HCT116 (cell line): ENCODE measurements at regions not wholly inside any gene's neighbourhood (a gene's known extent, or its start where the extent isn't known, plus 50 kb on each side); places are given as distances from the start of the nearest gene placed in this dataset.

Source experiments
- ATAC-seq: fragments of 200-7000 bp; cut with Tn5 transposase; 2 replicates; pipeline ENCODE4 v1.9.1; 2020; ENCODE audit warnings: mild to moderate bottlenecking, moderate library complexity
- BruUV-seq: library from RNA; stranded (reverse); fragments of 400-500 nt; replicated peaks from 2 replicates; lab custom pipeline; 2021; lab: Mats Ljungman, UMichigan
- CTCF ChIA-PET: fragments of 300-600 bp; sonication (Branson Sonifier 250); formaldehyde crosslinking; loops from one replicate; lab custom pipeline; 2021; ENCODE audit warnings: antibody characterized with exemption; lab: Charles Lee
- POLR2A ChIA-PET: fragments of 300-600, 350-600 bp; sonication (Branson Sonifier 250); formaldehyde crosslinking; loops from one replicate; lab custom pipeline; 2021; ENCODE audit warnings: antibody characterized with exemption; lab: Charles Lee
- RAD21 ChIA-PET, 2 experiments: fragments of 300-600 bp; sonication (Branson Sonifier 250); formaldehyde crosslinking; loops; one replicate each; lab custom pipeline; 2023; ENCODE audit warnings: low total read pairs in 2 of 2; ENCODE audit not compliant: uncharacterized antibody in 2 of 2, unreplicated experiment in 2 of 2, low non-redundant PET in 1 of 2; lab: Charles Lee
- DNase-seq: peaks from one replicate; pipeline ENCODE4 v3.0.0-alpha.2; 2010; ENCODE audit warnings: low read depth, low spot score
- H2AFZ ChIP-seq: fragments of 200-600 bp; shearing (Covaris generic), sonication (generic); 2 replicates; pipeline ENCODE4 v1.6.1; 2017; ENCODE audit warnings: low read depth, mixed run types, mixed read lengths, antibody characterized with exemption, low read length; ENCODE audit not compliant: poor library complexity, severe bottlenecking
- H3K27ac ChIP-seq: 2 replicates; pipeline ENCODE4 v1.5.1; 2012; ENCODE audit warnings: low read depth, low read length
- H3K27me3 ChIP-seq: fragments of 200-600 bp; sonication (generic); 2 replicates; pipeline ENCODE4 v1.6.1; 2016; ENCODE audit warnings: mixed run types, low read length, mixed read lengths; ENCODE audit not compliant: insufficient read depth
- H3K36me3 ChIP-seq, 2 experiments: fragments of 200-500 bp in 1 of 2; fragments of 200-600 bp in 1 of 2; sonication (Bioruptor generic) in 1 of 2; sonication (generic) in 1 of 2; 2 replicates each; pipeline versions ENCODE4 v1.5.1 to v1.6.1; 2014 to 2016; ENCODE audit warnings: low read length in 2 of 2, inconsistent platforms in 1 of 2, mixed read lengths in 1 of 2, mixed run types in 1 of 2; ENCODE audit not compliant: insufficient read depth in 2 of 2, control insufficient read depth in 1 of 2
- H3K4me1 ChIP-seq, 2 experiments: fragments of 200-600 bp in 1 of 2; sonication (generic) in 1 of 2; 2 replicates each; pipeline versions ENCODE4 v1.5.1 to v1.6.1; 2012 to 2017; ENCODE audit warnings: low read length in 2 of 2, inconsistent platforms in 1 of 2, mild to moderate bottlenecking in 1 of 2, mixed read lengths in 1 of 2, mixed run types in 1 of 2, moderate library complexity in 1 of 2; ENCODE audit not compliant: insufficient read depth in 2 of 2, control insufficient read depth in 1 of 2
- H3K4me2 ChIP-seq: fragments of 200-600 bp; sonication (generic); 2 replicates; pipeline ENCODE4 v1.6.1; 2017; ENCODE audit warnings: mixed run types, low read length, mixed read lengths
- H3K4me3 ChIP-seq, 2 experiments: fragments of 200-600 bp in 1 of 2; sonication (generic) in 1 of 2; replicated peaks in 1 of 2; 2 replicates each; pipeline ENCODE4 v1.5.1; 2011 to 2016; ENCODE audit warnings: low read length in 2 of 2, control low read depth in 1 of 2, low read depth in 1 of 2, mild to moderate bottlenecking in 1 of 2, mixed read lengths in 1 of 2, mixed run types in 1 of 2
- H3K79me2 ChIP-seq: fragments of 200-600 bp; sonication (generic); 2 replicates; pipeline ENCODE4 v1.6.1; 2017; ENCODE audit warnings: mild to moderate bottlenecking, mixed run types, low read length, moderate library complexity, mixed read lengths; ENCODE audit not compliant: insufficient read depth
- H3K9ac ChIP-seq: fragments of 200-600 bp; sonication (generic); 2 replicates; pipeline ENCODE4 v1.6.1; 2016; ENCODE audit warnings: low read length, mixed read lengths
- H3K9me2 ChIP-seq: fragments of 200-600 bp; sonication (generic), shearing (Covaris generic); 2 replicates; pipeline ENCODE4 v1.6.1; 2017; ENCODE audit warnings: mixed run types, mild to moderate bottlenecking, moderate library complexity; ENCODE audit not compliant: insufficient read depth
- H3K9me3 ChIP-seq, 2 experiments: fragments of 200-500 bp in 1 of 2; fragments of 200-600 bp in 1 of 2; sonication (Bioruptor generic) in 1 of 2; sonication (generic) in 1 of 2; 2 replicates each; pipeline ENCODE4 v1.6.1; 2014 to 2017; ENCODE audit warnings: low read length in 2 of 2, mixed read lengths in 2 of 2, inconsistent platforms in 1 of 2, low read depth in 1 of 2, mild to moderate bottlenecking in 1 of 2, mixed run types in 1 of 2, moderate library complexity in 1 of 2; ENCODE audit not compliant: control insufficient read depth in 1 of 2, insufficient read depth in 1 of 2
- H4K20me1 ChIP-seq: fragments of 200-600 bp; sonication (generic), shearing (Covaris generic); 2 replicates; pipeline ENCODE4 v1.6.1; 2017; ENCODE audit warnings: mixed run types, mild to moderate bottlenecking, moderate library complexity; ENCODE audit not compliant: insufficient read depth
- ATF3 ChIP-seq: IDR thresholded peaks from 2 replicates; pipeline ENCODE4 v1.6.1; 2012
- CEBPB ChIP-seq: IDR thresholded peaks from 2 replicates; pipeline ENCODE4 v1.6.1; 2012; ENCODE audit warnings: low read depth
- CTCF ChIP-seq, 3 experiments: fragments of 200-600 bp in 1 of 3; sonication (generic) in 1 of 3; IDR thresholded peaks in 2 of 3; conservative IDR thresholded peaks in 1 of 3; 2 replicates each; pipeline ENCODE4 v1.5.1; 2012 to 2017; ENCODE audit warnings: low read depth in 2 of 3, low read length in 2 of 3, antibody characterized with exemption in 1 of 3, borderline replicate concordance in 1 of 3, control low read depth in 1 of 3, mild to moderate bottlenecking in 1 of 3, mixed read lengths in 1 of 3, mixed run types in 1 of 3, moderate library complexity in 1 of 3; ENCODE audit not compliant: insufficient read depth in 1 of 3
- EZH2phosphoT487 ChIP-seq: fragments of 200-600 bp; IDR thresholded peaks from 2 replicates; pipeline ENCODE4 v1.6.1; 2018; ENCODE audit warnings: antibody characterized with exemption, borderline replicate concordance
- MAX ChIP-seq: IDR thresholded peaks from 2 replicates; pipeline ENCODE4 v1.6.1; 2012
- RAD21 ChIP-seq: IDR thresholded peaks from 2 replicates; pipeline ENCODE4 v1.6.1; 2012; ENCODE audit warnings: low read depth, mild to moderate bottlenecking
- ZBTB33 ChIP-seq: IDR thresholded peaks from 2 replicates; pipeline ENCODE4 v1.6.1; 2011; ENCODE audit warnings: mild to moderate bottlenecking, low read length, moderate library complexity; ENCODE audit not compliant: insufficient replicate concordance; ENCODE audit errors: extremely low read depth
- ZFX ChIP-seq: fragments of 450-650 bp; IDR thresholded peaks from 2 replicates; pipeline ENCODE4 v1.6.1; 2017
- ZNF274 ChIP-seq: fragments of 200-500 bp; sonication (Bioruptor generic); IDR thresholded peaks from 2 replicates; pipeline ENCODE4 v1.6.1; 2014; ENCODE audit warnings: mild to moderate bottlenecking, low read depth, low read length, inconsistent platforms
- intact Hi-C: fragments of 100-400 bp; cut with micrococcal nuclease; formaldehyde crosslinking; loops from 2 replicates; pipeline ENCODE4 v1.10.0; 2022

GRCh38 chr4:116811730-116812129, 273.6 kb downstream of the TRAM1L1 start:
- Histone ChIP-seq H3K9me3 (no peaks in the 10 kb centered on the region), H3K27me3 (no peaks in the 10 kb centered on the region), H3K4me2 (no peak overlapping the region), H3K4me1 (no peaks in the 10 kb centered on the region), H3K27ac (no peak overlapping the region), H3K79me2 (no peaks in the 10 kb centered on the region), H4K20me1 (no peaks in the 10 kb centered on the region), H2AFZ (no peak overlapping the region), H3K4me3 (no peak overlapping the region)
- ChIA-PET CTCF (no interaction called here), POLR2A (no interaction called here)
- BruUV-seq = no TSS peak
- TF ChIP-seq EZH2phosphoT487 (no peak), CEBPB (no peak), RAD21 (no peak), ZNF274 (no peak), ZBTB33 (no peak)
- TF ChIP-seq, all 23 proteins: peak for 0
- no peak overlapping the region for H3K9ac ChIP-seq
- H3K9me2 ChIP-seq = no peaks in the 10 kb centered on the region
- no peaks in the 10 kb centered on the region for H3K36me3 ChIP-seq
- ATAC-seq (no peak), DNase-seq (no peak)
- RAD21 ChIA-PET = no interaction called here
- intact Hi-C loops = no loop called here

GRCh38 chr4:116796022-116796421, 289.4 kb downstream of the TRAM1L1 start:
- no peak for DNase-seq
- H3K27ac ChIP-seq = no peak overlapping the region
- POLR2A ChIA-PET = no interaction called here
- H3K79me2 ChIP-seq = no peaks in the 10 kb centered on the region
- RAD21 ChIA-PET = no interaction called here
- no peaks in the 10 kb centered on the region for H3K27me3 ChIP-seq
- no peaks in the 10 kb centered on the region for H3K9me3 ChIP-seq
- no peaks in the 10 kb centered on the region for H3K9me2 ChIP-seq
- no TSS peak for BruUV-seq
- H3K4me2 ChIP-seq = no peak overlapping the region
- intact Hi-C loops = no loop called here
- TF ChIP-seq ATF3 = no peak
- no peak for TF ChIP-seq MAX
- no peak for TF ChIP-seq ZBTB33
- TF ChIP-seq CTCF (IDR thresholded peaks at IDR 0.05 in 2 of 3, conservative IDR thresholded peaks at IDR 0.05 in 1 of 3; ENCODE audit: borderline replicate concordance in 1 of 3, insufficient read depth in 1 of 3, low read depth in 2 of 3, low read length in 2 of 3) = 0 out of 6 replicates have a peak, but pooled peaks of 1 of the 3 experiments have one; percentile 11
- no peak for TF ChIP-seq ZFX
- no peaks in the 10 kb centered on the region for H3K4me1 ChIP-seq
- no peaks in the 10 kb centered on the region for H4K20me1 ChIP-seq
- H2AFZ ChIP-seq = no peak overlapping the region
- H3K36me3 ChIP-seq = no peaks in the 10 kb centered on the region
- H3K9ac ChIP-seq = no peak overlapping the region
- peak; percentile 69 for ATAC-seq
- CTCF ChIA-PET = no interaction called here
- H3K4me3 ChIP-seq = no peak overlapping the region
